ENCODE measurements at regions not wholly inside any gene's neighbourhood (a gene's known extent, or its start where the extent isn't known, plus 50 kb on each side); places are given as distances from the start of the nearest gene placed in this dataset.

- no peak overlapping the region for H3K4me3 ChIP-seq (ENCODE audit: low read depth, low read length)
- TF ChIP-seq, protein P1, sequence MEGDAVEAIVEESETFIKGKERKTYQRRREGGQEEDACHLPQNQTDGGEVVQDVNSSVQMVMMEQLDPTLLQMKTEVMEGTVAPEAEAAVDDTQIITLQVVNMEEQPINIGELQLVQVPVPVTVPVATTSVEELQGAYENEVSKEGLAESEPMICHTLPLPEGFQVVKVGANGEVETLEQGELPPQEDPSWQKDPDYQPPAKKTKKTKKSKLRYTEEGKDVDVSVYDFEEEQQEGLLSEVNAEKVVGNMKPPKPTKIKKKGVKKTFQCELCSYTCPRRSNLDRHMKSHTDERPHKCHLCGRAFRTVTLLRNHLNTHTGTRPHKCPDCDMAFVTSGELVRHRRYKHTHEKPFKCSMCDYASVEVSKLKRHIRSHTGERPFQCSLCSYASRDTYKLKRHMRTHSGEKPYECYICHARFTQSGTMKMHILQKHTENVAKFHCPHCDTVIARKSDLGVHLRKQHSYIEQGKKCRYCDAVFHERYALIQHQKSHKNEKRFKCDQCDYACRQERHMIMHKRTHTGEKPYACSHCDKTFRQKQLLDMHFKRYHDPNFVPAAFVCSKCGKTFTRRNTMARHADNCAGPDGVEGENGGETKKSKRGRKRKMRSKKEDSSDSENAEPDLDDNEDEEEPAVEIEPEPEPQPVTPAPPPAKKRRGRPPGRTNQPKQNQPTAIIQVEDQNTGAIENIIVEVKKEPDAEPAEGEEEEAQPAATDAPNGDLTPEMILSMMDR (IDR thresholded peaks at IDR 0.05; ENCODE audit: low read depth, low read length, missing control alignments), result no peak
- no peak for DNase-seq (ENCODE audit: low read depth)
Observed at GRCh38 chr7:101699399-101699798, 70.3 kb upstream of the MYL10 start.

- no peak for DNase-seq (ENCODE audit: low read depth)
- H3K4me3 ChIP-seq (ENCODE audit: low read depth, low read length), result no peak overlapping the region
- TF ChIP-seq, protein P1 (IDR thresholded peaks at IDR 0.05; ENCODE audit: low read depth, low read length, missing control alignments), result no peak
Observed at GRCh38 chr7:101699881-101700823, 71.1 kb upstream of the MYL10 start.

DNA sequence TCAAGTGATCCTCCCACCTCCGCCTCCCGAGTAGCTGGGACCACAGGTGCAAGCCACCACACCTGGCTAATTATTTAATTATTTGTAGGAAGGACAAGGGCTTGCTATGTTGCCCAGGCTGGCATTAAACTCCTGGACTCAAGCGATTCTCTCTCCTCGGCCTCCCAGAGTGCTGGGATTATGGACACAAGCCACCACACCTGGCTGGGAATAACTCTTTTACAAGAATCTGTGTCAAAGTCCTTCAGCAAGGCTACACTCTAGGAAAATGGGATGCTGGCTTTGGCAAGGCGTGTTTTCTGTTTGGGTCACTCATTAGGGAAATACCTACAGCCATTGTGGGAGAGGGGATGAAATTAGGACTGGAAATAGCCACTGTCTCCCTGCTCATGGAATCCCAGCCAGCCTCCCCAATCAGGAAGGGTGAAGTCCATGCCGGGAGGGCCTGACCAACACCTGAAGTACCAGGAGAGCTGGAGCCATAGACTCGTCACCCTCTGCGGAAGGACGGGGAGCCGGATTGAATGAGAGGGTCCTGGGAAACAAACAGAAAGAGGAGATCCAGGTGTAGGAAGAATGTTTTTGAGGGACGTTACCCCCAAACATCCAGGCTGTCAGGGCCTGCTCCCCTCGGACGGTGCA, 72.2 kb upstream of the MYL10 start:
- TF ChIP-seq, protein P1 (IDR thresholded peaks at IDR 0.05; ENCODE audit: low read depth, low read length, missing control alignments), result no peak
- no peak for DNase-seq (ENCODE audit: low read depth)

GRCh38 chr7:101702362-101702850, 73.3 kb upstream of the MYL10 start:
- TF ChIP-seq, protein P1 (IDR thresholded peaks at IDR 0.05; ENCODE audit: low read depth, low read length, missing control alignments), result peak; percentile 9
- no peak overlapping the region for H3K4me3 ChIP-seq (ENCODE audit: low read depth, low read length)
- no peak for DNase-seq (ENCODE audit: low read depth)

More for the DNA sequence above, 72.2 kb upstream of the MYL10 start:
- H3K4me3 ChIP-seq (ENCODE audit: low read depth, low read length), result no peak overlapping the region

- TF ChIP-seq, protein P1 (IDR thresholded peaks at IDR 0.05; ENCODE audit: low read depth, low read length, missing control alignments), result no peak
- no peak overlapping the region for H3K4me3 ChIP-seq (ENCODE audit: low read depth, low read length)
- DNase-seq (ENCODE audit: low read depth), result no peak
Observed at GRCh38 chr7:101705331-101705730, 76.2 kb upstream of the MYL10 start.

DNA sequence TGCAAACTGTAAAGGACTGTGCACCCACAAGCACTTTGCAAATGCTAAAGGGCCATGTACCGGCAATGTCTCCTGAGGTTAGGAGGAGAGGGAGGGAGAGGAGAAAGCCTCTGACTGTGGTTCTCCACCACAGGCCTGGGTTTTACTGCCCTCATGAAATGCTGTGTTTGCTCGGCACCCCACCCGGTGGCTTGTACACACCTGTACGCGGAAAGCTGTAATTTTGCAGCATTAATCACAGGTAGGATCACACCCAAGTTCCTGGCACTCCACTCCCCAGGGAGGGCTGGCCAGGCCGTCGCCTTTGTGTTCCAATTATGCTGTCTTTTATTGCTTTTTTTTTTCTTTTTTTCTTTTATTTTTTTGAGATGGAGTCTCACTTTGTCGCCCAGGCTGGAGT, 78.5 kb upstream of the MYL10 start:
- TF ChIP-seq, protein P1 (IDR thresholded peaks at IDR 0.05; ENCODE audit: low read depth, low read length, missing control alignments), result no peak
- no peak overlapping the region for H3K4me3 ChIP-seq (ENCODE audit: low read depth, low read length)
- no peak for DNase-seq (ENCODE audit: low read depth)

Measured in GM12864 (cell line).